ENCODE measurements at regions not wholly inside any gene's neighbourhood (a gene's known extent, or its start where the extent isn't known, plus 50 kb on each side); places are given as distances from the start of the nearest gene placed in this dataset.

DNA sequence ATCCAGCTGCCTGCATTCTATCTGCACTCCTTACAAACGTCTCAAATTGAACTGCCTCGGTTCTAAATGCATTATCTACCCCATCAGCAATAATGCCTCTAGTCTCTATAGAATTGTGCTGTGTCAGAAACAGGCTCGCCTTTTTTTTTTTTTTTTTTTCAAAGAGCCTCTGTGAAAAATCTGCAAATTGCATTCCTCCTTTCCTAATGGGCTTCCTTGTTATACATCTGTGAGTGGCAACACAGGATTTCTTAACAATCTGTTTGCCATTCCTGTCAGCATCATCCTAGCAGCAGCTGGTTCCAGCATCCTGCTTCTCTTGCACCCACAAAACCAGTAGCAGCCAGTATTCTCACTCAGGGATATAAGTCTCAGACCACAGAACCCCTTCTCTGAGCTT is 413.5 kb upstream of the SEMA3D start:
- no peaks in the 10 kb centered on the region for H3K4me1 Mint-ChIP-seq (ENCODE audit: low read depth)
- ChIA-PET POLR2A (no interaction called here), CTCF (no interaction called here)
- no peak overlapping the region for H3K4me3 Mint-ChIP-seq
- no peak for ATAC-seq
- no peaks in the 10 kb centered on the region for H3K36me3 Mint-ChIP-seq (ENCODE audit: low read depth)
- no peaks in the 10 kb centered on the region for H3K9me3 Mint-ChIP-seq (ENCODE audit: insufficient read depth)
- H3K27ac Mint-ChIP-seq = no peak overlapping the region
- H3K27me3 Mint-ChIP-seq (ENCODE audit: low read depth) = no peaks in the 10 kb centered on the region
- DNase-seq = no peak

DNA sequence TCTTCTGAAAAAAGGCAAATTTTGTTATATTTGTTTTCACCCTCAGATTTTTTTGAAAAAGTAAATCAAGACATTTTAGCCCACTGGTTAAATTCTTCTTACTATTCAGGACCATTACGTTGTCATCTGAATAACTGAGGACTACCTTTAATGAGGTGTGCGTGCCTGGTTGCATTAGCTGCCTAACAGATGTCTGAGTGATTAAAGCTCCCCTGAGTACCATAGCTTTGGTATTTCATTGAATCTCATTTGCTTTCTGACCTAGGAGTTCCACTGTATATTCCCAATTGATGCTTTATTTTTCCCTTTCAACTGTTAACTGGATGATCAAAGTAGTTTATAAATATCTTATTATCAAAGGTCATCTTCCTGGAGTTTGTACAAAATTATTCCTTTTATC is 410.0 kb upstream of the SEMA3D start:
- Mint-ChIP-seq H3K27me3 (ENCODE audit: low read depth) (no peaks in the 10 kb centered on the region), H3K4me3 (no peak overlapping the region), H3K4me1 (ENCODE audit: low read depth) (no peaks in the 10 kb centered on the region), H3K27ac (no peak overlapping the region), H3K9me3 (ENCODE audit: insufficient read depth) (no peaks in the 10 kb centered on the region), H3K36me3 (ENCODE audit: low read depth) (no peaks in the 10 kb centered on the region)
- ATAC-seq (no peak), DNase-seq (no peak)
- ChIA-PET CTCF (no interaction called here), POLR2A (no interaction called here)

DNA sequence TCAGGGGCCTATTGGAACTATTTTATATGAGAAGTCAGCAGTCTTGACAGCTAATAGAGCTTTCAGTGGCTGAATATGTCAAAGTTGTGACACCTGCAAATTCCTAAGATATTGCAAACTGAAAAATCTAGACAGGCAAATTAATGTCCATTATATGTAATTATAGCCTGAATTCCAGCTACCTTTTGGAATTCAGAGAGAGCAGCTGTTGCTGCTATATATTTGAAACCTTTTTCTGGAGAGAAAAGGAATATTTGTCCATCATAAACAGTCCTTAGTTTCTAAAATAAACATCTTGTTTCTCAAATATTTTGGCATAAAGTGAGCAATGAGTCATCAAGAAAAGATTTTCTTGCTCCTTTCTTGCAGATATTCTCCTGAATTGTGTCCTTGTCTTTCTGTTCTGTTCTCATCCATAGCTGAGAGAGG is 408.9 kb upstream of the SEMA3D start:
- no peak overlapping the region for H3K27ac Mint-ChIP-seq
- DNase-seq = no peak
- H3K36me3 Mint-ChIP-seq (ENCODE audit: low read depth) = no peaks in the 10 kb centered on the region
- no peak overlapping the region for H3K4me3 Mint-ChIP-seq
- no peaks in the 10 kb centered on the region for H3K4me1 Mint-ChIP-seq (ENCODE audit: low read depth)
- H3K27me3 Mint-ChIP-seq (ENCODE audit: low read depth) = no peaks in the 10 kb centered on the region
- CTCF ChIA-PET = no interaction called here
- H3K9me3 Mint-ChIP-seq (ENCODE audit: insufficient read depth) = no peaks in the 10 kb centered on the region
- POLR2A ChIA-PET = no interaction called here
- no peak for ATAC-seq

DNA sequence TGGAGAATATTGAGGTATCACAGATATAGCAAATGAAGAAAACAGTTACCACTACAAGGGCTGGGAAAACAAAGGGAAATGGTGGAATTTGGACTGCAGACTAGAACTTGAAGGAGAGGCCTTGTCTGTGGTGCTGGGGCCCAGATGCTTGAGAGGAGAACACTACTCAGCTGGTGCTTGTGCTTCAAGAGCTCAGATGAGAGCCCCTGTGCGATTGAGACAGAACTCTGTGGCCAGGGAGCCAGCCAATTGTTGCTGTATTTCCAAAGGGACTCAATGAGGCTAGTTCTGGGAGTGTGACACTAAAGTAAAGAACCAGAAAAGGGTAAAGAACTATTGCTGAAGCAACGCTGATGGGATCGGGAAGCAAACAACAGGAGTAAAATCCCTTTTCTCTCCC is 406.5 kb upstream of the SEMA3D start:
- H3K4me1 Mint-ChIP-seq (ENCODE audit: low read depth) = no peaks in the 10 kb centered on the region
- H3K36me3 Mint-ChIP-seq (ENCODE audit: low read depth) = no peaks in the 10 kb centered on the region
- H3K27ac Mint-ChIP-seq = no peak overlapping the region
- ATAC-seq (no peak), DNase-seq (no peak)
- no peaks in the 10 kb centered on the region for H3K9me3 Mint-ChIP-seq (ENCODE audit: insufficient read depth)
- ChIA-PET CTCF (no interaction called here), POLR2A (no interaction called here)
- H3K27me3 Mint-ChIP-seq (ENCODE audit: low read depth) = no peaks in the 10 kb centered on the region
- H3K4me3 Mint-ChIP-seq = no peak overlapping the region

DNA sequence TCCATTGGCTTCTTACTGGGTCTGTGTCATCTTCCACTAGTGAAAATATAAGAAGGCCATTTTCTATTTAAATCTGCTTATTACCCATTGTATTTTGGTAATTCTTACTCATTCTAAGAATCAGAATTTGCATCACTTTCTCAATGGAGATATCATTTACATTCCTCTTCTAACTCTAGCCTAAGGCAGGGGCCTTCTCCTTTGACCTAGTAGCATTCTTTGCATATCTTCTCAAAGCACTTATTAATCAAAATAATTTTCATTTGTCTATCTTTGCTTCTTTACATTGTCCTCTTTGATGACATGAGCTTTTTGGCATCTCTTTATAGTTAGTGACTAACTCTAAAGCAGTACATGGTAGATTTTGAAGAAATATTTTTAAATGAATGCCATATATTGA is 400.9 kb upstream of the SEMA3D start:
- DNase-seq = no peak
- POLR2A ChIA-PET = no interaction called here
- Mint-ChIP-seq H3K27me3 (ENCODE audit: low read depth) (no peaks in the 10 kb centered on the region), H3K9me3 (ENCODE audit: insufficient read depth) (no peaks in the 10 kb centered on the region), H3K36me3 (ENCODE audit: low read depth) (no peaks in the 10 kb centered on the region), H3K27ac (no peak overlapping the region), H3K4me3 (no peak overlapping the region), H3K4me1 (ENCODE audit: low read depth) (no peaks in the 10 kb centered on the region)
- no peak for ATAC-seq
- CTCF ChIA-PET = no interaction called here

DNA sequence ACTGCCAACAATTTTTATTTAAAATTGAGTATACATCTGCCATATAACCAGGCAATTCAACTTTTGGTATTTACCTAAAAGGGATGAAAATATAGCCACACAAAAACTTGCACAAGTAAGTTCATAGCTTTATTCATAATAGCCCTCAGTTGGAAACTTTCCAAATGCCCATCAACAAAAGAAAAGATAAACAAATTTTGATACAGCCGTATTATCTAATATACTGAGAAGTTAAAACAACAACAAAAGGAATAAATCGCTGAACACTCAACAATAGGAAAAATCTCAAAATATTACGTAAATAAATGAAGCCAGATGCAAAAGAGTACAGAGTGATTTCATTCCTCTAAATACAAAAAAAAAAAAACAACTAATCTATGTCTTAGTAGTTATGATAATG is 399.2 kb upstream of the SEMA3D start:
- DNase-seq (no peak), ATAC-seq (no peak)
- ChIA-PET CTCF (no interaction called here), POLR2A (no interaction called here)
- Mint-ChIP-seq H3K9me3 (ENCODE audit: insufficient read depth) (no peaks in the 10 kb centered on the region), H3K4me3 (no peak overlapping the region), H3K27me3 (ENCODE audit: low read depth) (no peaks in the 10 kb centered on the region), H3K36me3 (ENCODE audit: low read depth) (no peaks in the 10 kb centered on the region), H3K27ac (no peak overlapping the region), H3K4me1 (ENCODE audit: low read depth) (no peaks in the 10 kb centered on the region)

DNA sequence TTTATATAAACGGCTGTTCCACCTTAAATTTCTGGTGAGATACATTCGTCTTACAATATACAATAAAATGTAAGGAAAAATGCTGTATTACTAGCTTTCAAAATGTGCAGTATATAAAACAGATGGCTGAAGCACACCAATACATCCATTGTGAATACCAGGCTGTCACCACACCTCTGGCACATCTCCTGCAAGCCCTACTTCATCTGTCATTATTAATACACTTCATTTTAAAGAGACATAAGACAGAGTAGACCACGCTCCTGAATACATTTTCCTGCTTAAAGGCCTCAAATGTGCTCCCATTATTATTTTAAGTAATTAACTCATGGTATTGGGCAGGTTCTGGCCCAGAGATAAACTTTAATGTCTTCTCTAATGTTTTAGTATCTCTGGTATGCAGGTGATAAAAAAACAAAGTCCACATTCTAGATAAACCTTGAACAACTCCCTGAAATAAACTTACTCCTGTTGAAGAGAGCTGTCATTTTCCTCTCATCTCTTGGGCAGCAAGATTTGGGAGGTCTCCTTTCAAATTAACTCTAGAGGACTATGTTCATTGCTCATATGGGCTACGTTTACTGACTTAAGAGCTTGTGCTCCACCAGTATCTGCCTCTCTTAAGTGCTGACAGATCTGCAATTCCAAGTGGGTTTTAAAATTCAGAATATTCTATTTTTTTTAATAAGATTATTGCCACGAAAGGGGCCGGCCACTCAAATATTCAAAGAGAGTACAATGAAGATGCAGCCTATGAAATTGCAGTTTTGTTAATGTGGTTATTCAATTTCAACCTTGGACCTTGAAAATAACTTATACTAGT is 396.5 kb upstream of the SEMA3D start:
- DNase-seq (no peak), ATAC-seq (no peak)
- Mint-ChIP-seq H3K4me3 (no peak overlapping the region), H3K27me3 (ENCODE audit: low read depth) (no peaks in the 10 kb centered on the region), H3K9me3 (ENCODE audit: insufficient read depth) (no peaks in the 10 kb centered on the region), H3K36me3 (ENCODE audit: low read depth) (no peaks in the 10 kb centered on the region), H3K4me1 (ENCODE audit: low read depth) (no peaks in the 10 kb centered on the region), H3K27ac (no peak overlapping the region)
- CTCF ChIA-PET = no interaction called here
- POLR2A ChIA-PET = no interaction called here

DNA sequence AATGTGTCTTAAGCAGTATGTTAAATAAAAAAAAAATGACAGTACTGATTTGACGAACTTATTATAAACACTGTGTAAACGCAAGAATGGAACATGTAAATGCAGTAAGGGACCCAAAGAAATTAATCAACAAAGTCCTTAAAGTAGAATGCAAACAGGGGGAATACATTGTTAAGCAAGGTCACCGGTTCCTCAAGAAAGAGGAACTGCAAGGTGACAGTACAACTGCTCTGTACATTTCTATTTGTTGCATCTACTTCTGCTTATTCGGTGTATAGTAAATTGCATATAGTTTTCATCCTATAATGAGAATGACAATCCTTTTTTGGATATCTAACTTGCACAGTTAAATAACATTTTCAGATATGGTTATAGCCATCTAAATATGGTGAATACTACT is 387.0 kb upstream of the SEMA3D start:
- ATAC-seq = no peak
- Mint-ChIP-seq H3K4me3 (no peak overlapping the region), H3K36me3 (ENCODE audit: low read depth) (no peaks in the 10 kb centered on the region), H3K27me3 (ENCODE audit: low read depth) (no peaks in the 10 kb centered on the region), H3K27ac (no peak overlapping the region), H3K9me3 (ENCODE audit: insufficient read depth) (no peaks in the 10 kb centered on the region), H3K4me1 (ENCODE audit: low read depth) (no peaks in the 10 kb centered on the region)
- ChIA-PET POLR2A (no interaction called here), CTCF (no interaction called here)
- no peak for DNase-seq

DNA sequence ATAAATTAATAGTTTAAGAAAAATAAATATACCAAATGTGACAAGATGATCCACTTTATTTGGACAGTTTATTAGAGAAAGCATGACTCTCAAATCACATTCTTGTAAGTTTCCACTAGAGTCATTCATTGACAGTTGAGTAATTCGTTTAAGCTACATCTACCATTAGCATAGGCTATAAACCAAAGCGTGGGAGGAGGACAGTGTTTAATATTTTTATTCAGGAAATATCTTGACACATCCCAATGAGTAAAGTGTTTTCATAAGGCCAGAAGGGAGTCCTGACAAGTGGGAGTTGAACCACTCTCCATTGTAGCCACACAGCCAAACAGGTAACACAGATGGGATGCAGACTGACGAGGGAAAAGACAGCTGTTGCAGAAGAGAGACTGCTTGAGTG is 386.5 kb upstream of the SEMA3D start:
- ChIA-PET CTCF (no interaction called here), POLR2A (no interaction called here)
- DNase-seq = no peak
- Mint-ChIP-seq H3K4me3 (no peak overlapping the region), H3K27me3 (ENCODE audit: low read depth) (no peaks in the 10 kb centered on the region), H3K27ac (no peak overlapping the region), H3K4me1 (ENCODE audit: low read depth) (no peaks in the 10 kb centered on the region), H3K36me3 (ENCODE audit: low read depth) (no peaks in the 10 kb centered on the region), H3K9me3 (ENCODE audit: insufficient read depth) (no peaks in the 10 kb centered on the region)
- no peak for ATAC-seq

DNA sequence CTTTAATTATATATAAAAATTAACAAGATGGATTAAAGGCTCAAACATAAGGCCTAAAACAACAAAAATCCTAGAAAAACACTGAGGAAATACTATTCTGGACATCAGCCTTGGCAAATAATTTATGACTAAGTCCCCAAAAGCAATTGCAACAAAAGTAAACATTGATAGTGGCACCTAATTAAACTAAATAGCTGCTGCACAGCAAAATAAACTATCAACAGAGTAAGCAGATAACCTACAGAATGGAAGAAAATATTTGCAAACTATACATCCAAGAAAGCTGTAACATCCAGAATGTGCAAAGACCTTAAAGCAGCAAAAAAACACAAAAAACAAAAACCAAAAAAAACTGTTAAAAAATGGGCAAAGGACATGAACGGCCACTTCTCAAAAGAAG is 384.0 kb upstream of the SEMA3D start:
- Mint-ChIP-seq H3K9me3 (ENCODE audit: insufficient read depth) (no peaks in the 10 kb centered on the region), H3K36me3 (ENCODE audit: low read depth) (no peaks in the 10 kb centered on the region), H3K27me3 (ENCODE audit: low read depth) (no peaks in the 10 kb centered on the region), H3K27ac (no peak overlapping the region), H3K4me3 (no peak overlapping the region), H3K4me1 (ENCODE audit: low read depth) (no peaks in the 10 kb centered on the region)
- ChIA-PET CTCF (no interaction called here), POLR2A (no interaction called here)
- DNase-seq (no peak), ATAC-seq (no peak)

DNA sequence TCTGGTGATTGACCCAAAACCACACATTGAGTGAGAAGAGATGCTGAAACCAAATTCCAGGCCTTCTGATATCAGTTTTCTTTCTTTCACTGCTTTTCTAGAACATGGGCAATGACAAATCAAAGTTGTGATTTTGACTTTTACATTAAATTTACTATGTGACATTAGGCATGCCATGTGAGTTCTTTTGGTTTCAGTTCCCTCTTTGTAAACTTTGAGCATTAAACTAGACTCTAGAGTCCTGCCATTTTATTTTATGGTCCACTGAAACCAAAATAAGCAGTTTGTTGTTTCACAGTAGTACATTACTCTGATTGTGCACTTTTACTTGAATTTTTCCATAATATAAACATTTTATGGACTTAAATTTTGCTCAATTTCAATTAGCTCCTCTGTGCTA is 381.1 kb upstream of the SEMA3D start:
- Mint-ChIP-seq H3K4me3 (no peak overlapping the region), H3K27me3 (ENCODE audit: low read depth) (no peaks in the 10 kb centered on the region), H3K36me3 (ENCODE audit: low read depth) (no peaks in the 10 kb centered on the region), H3K27ac (no peak overlapping the region), H3K9me3 (ENCODE audit: insufficient read depth) (no peaks in the 10 kb centered on the region), H3K4me1 (ENCODE audit: low read depth) (no peaks in the 10 kb centered on the region)
- ATAC-seq (no peak), DNase-seq (no peak)
- ChIA-PET POLR2A (no interaction called here), CTCF (interaction anchor here (1.0 kb wide), 1 partner anchor 14 kb away, joined by 4 read pairs; no protein-coding TSS in a partner anchor)

DNA sequence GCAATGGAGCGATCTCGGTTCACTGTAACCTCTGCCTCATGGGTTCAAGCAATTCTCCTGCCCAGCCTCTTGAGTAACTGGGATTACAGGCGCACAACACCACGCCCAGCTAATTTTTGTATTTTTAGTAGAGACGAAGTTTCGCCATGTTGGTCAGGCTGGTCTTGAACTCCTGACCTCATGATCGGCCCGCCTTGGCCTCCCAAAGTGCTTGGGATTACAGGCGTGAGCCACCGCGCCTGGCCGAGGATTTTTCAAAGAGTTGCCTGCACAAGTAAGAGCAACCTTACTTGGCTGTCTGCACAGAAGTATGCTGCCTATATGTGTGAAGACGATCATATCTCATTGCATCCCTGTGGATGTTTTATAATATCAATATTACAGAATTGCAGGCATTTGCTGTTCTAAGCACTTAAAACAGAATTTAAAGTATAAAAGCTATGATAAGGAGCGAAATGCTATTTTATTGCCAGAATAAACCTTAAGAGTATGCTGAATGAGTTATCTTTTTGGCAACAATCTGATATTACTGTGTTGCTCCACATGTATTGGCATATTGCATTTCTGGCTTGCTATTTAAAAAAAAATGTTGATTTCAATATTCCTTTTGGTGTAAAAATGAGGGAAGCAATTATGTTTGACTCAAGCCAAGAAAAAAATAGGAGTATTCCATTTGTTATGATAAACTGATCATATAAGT is 379.4 kb upstream of the SEMA3D start:
- DNase-seq (no peak), ATAC-seq (no peak)
- Mint-ChIP-seq H3K27ac (no peak overlapping the region), H3K27me3 (ENCODE audit: low read depth) (no peaks in the 10 kb centered on the region), H3K4me3 (no peak overlapping the region), H3K4me1 (ENCODE audit: low read depth) (no peaks in the 10 kb centered on the region), H3K9me3 (ENCODE audit: insufficient read depth) (no peaks in the 10 kb centered on the region), H3K36me3 (ENCODE audit: low read depth) (no peaks in the 10 kb centered on the region)
- CTCF ChIA-PET = no interaction called here
- POLR2A ChIA-PET = no interaction called here

DNA sequence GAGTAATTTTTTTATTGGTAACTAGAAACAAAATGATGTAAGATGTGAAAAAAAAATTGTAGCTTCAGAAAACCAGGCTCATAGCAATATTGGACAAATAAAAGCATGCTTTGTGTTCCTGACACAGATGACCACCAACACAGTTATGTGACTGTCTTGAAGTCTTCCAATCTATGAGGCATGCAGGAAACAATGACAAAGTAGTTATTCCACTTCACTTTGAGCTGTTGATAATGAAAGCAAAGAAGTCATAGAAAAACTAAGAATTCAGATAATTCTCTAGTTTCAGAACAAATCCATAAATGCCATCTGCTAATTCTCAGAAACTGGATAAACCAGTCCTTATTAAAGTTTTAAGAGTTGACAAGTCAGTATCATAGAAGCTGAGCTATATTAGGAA is 378.4 kb upstream of the SEMA3D start:
- DNase-seq (no peak), ATAC-seq (no peak)
- no peaks in the 10 kb centered on the region for H3K36me3 Mint-ChIP-seq (ENCODE audit: low read depth)
- no peaks in the 10 kb centered on the region for H3K27me3 Mint-ChIP-seq (ENCODE audit: low read depth)
- no peak overlapping the region for H3K4me3 Mint-ChIP-seq
- H3K9me3 Mint-ChIP-seq (ENCODE audit: insufficient read depth) = no peaks in the 10 kb centered on the region
- ChIA-PET POLR2A (no interaction called here), CTCF (no interaction called here)
- no peaks in the 10 kb centered on the region for H3K4me1 Mint-ChIP-seq (ENCODE audit: low read depth)
- no peak overlapping the region for H3K27ac Mint-ChIP-seq

Data from activated CD8-positive, alpha-beta T cell treated with anti-CD3 and anti-CD28 coated beads, Interleukin-2, amount 10 ng/mL, durations not matched to agents 7 days and 5 days (primary cell).